Heart right ventricle (tissue), 16 donors: ENCODE measurements at regions not wholly inside any gene's neighbourhood (a gene's known extent, or its start where the extent isn't known, plus 50 kb on each side); places are given as distances from the start of the nearest gene placed in this dataset.
"Not testable (repeated sequence)": the region's sequence is repeated elsewhere in the genome, so short reads cannot be mapped to it uniquely, and the experiment has no call there.

ENCODE experiments used
- ATAC-seq, 8 donors: fragments of 200-7000 bp; cut with Tn5 transposase; one replicate each; pipeline ENCODE4 v1.9.1; 2020; ENCODE audit warnings: mild to moderate bottlenecking in 8 of 8, moderate library complexity in 8 of 8, moderate number of reproducible peaks in 1 of 8
- DNase-seq, 2 donors: peaks; one replicate each; pipeline ENCODE4 v3.0.0-alpha.2; 2020
- H3K27ac ChIP-seq, 10 donors: fragments of 200-600 bp; sonication (generic) in 2 of 10; one replicate each; pipeline versions ENCODE4 v1.5.0 to v1.8.0; 2020 to 2022; ENCODE audit warnings: mild to moderate bottlenecking in 3 of 10
- H3K27me3 ChIP-seq, 7 donors: fragments of 200-600 bp; one replicate each; pipeline ENCODE4 v1.8.0; 2021 to 2022; ENCODE audit warnings: mild to moderate bottlenecking in 2 of 7
- H3K36me3 ChIP-seq, 9 donors: fragments of 200-600 bp; sonication (generic) in 1 of 9; one replicate each; pipeline versions ENCODE4 v1.5.0 to v1.8.0; 2020 to 2022; ENCODE audit warnings: mild to moderate bottlenecking in 2 of 9
- H3K4me1 ChIP-seq, 9 donors: fragments of 200-600 bp; sonication (generic) in 1 of 9; one replicate each; pipeline versions ENCODE4 v1.5.0 to v1.8.0; 2020 to 2022; ENCODE audit warnings: mild to moderate bottlenecking in 4 of 9
- H3K4me3 ChIP-seq, 10 donors: fragments of 200-600 bp; sonication (generic) in 2 of 10; one replicate each; pipeline versions ENCODE4 v1.5.0 to v1.8.0; 2020 to 2022; ENCODE audit warnings: mild to moderate bottlenecking in 7 of 10, moderate library complexity in 2 of 10
- H3K9me3 ChIP-seq, 11 donors: fragments of 200-600 bp in 10 of 11; sonication (generic) in 2 of 11; one replicate each; pipeline versions ENCODE4 v1.5.0 to v1.8.0; 2013 to 2022; ENCODE audit warnings: mild to moderate bottlenecking in 2 of 11, control low read depth in 1 of 11, moderate library complexity in 1 of 11
- WGBS, 2 donors: extraction: QIAGEN DNeasy Blood & Tissue Kit; methylation state at CpG; one replicate each; pipeline ENCODE4 v1.1.7; 2013; ENCODE audit warnings: inconsistent platforms in 1 of 2; 5-methylcytosine and 5-hydroxymethylcytosine counted together
- intact Hi-C, 10 donors: fragments of 100-400 bp; cut with DNase I; formaldehyde crosslinking; loops; one replicate each; pipeline versions ENCODE4 v1.11.1 to v1.14.2; 2022
- TF ChIP-seq, protein P1 (sequence below), 9 donors: fragments of 200-600 bp; sonication (generic) in 2 of 9; IDR thresholded peaks; one replicate each; pipeline versions ENCODE4 v1.5.0 to v1.8.0; 2021 to 2022; ENCODE audit warnings: antibody characterized with exemption in 9 of 9, mild to moderate bottlenecking in 5 of 9, moderate library complexity in 1 of 9
- donor health status: Arrhythmogenic right ventricular cardiomyopathy.
- donor health status: ischemic (EF 13 %, LVEDD 7.1; RV severe dilation, severe dysfunction).
- donor health status: healthy with polysubstance abuse.
- donor health status: DM: no; HTN: yes; CAD: no.
- donor health status: DM: no; HTN: no; CAD: no.
- donor health status: ischemic (EF 25% LVEDD 6.9; RV normal size, moderate dysfunction).
- donor health status: ischemic (EF 25% LVEDD 5.7; RV mildly dilated, moderate dysfunction).
- donor health status: healthy.
- donor health status: DM: yes; HTN: yes; CAD: no.
- donor health status: Ischemic cardiomyopathy.
- donor health status: ischemic (EF 35%, LVEDD 5.7; RV mildly dilated, moderate dysfunction).
- donor health status: nonischemic (EF 11% LVEDD 7.7; RV severe dilation, severe dysfunction).
- donor health status: DM: yes; HTN: yes; CAD: no.
- donor health status: PGD.
- donor health status: ischemic (EF 29% LVEDD 5.4; RV normal size, mild dysfunction).
- donor health status: nonischemic (EF 23%, LVEDD 6.1; RV moderate dilation, normal function).

DNA sequence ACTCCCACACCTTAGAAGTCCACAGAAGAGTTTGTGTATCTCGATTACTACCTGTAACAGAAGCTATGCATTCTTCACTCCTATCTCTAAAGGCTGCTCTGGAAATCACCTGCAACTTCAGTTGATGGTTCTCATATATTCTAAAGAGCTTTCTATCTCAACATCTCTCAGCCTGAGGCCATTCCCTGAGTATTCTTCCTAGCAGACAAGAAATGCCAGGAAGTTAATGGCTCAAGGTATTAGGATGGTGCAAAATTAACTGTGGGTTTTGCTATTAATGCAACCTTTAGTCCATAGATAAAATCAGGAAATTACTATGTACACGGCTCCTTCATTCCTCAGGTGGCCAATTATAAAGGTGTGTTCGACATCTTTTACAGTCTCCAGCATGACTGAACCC lies 290.1 kb downstream of the ZNF716 start:
- intact Hi-C loops, DNase-seq, H3K27ac ChIP-seq, ATAC-seq, H3K4me3 ChIP-seq, H3K36me3 ChIP-seq, H3K4me1 ChIP-seq, H3K27me3 ChIP-seq: not testable (repeated sequence)
- WGBS, 2 donors, result 38 to 41% methylated on average over 3 of the region's 3 CpGs
- H3K9me3 ChIP-seq, result peaks cover 0 to 35% (median 0%) of the 10 kb centered on the region in 11 donors

DNA sequence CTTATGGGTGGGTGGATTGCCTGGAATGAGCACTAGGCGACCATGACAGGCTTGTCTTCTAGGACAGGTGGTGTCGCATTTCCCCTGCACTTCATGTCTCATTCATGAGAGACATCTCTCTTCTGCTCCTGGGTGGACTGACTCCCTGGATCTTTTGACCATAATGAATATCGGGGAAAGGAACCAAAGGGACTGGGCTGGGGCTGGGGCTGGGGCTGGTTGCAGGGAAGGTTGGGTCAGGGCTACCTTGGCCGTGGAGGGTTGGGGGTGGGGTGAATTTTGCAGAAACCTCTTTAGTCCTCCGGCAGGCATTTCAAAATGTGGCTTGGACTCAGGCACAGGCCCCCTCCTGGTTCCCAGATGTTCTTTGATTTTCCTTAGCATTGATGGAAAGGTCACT lies 319.2 kb downstream of the ZNF716 start:
- no peaks in the 10 kb centered on the region for H3K27me3 ChIP-seq
- H3K4me1 ChIP-seq, result no peaks in the 10 kb centered on the region
- WGBS, 2 donors, result 75 to 79% methylated on average over 5 of the region's 5 CpGs
- TF ChIP-seq, protein P1, sequence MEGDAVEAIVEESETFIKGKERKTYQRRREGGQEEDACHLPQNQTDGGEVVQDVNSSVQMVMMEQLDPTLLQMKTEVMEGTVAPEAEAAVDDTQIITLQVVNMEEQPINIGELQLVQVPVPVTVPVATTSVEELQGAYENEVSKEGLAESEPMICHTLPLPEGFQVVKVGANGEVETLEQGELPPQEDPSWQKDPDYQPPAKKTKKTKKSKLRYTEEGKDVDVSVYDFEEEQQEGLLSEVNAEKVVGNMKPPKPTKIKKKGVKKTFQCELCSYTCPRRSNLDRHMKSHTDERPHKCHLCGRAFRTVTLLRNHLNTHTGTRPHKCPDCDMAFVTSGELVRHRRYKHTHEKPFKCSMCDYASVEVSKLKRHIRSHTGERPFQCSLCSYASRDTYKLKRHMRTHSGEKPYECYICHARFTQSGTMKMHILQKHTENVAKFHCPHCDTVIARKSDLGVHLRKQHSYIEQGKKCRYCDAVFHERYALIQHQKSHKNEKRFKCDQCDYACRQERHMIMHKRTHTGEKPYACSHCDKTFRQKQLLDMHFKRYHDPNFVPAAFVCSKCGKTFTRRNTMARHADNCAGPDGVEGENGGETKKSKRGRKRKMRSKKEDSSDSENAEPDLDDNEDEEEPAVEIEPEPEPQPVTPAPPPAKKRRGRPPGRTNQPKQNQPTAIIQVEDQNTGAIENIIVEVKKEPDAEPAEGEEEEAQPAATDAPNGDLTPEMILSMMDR (IDR thresholded peaks at IDR 0.05), result no peak
- DNase-seq (no peak), ATAC-seq (no peak)
- peaks cover 0 to 35% (median 0%) of the 10 kb centered on the region in 11 donors for H3K9me3 ChIP-seq
- intact Hi-C loops, result no loop called here
- no peaks in the 10 kb centered on the region for H3K36me3 ChIP-seq
- H3K27ac ChIP-seq, result no peak overlapping the region
- H3K4me3 ChIP-seq, result no peak overlapping the region

DNA sequence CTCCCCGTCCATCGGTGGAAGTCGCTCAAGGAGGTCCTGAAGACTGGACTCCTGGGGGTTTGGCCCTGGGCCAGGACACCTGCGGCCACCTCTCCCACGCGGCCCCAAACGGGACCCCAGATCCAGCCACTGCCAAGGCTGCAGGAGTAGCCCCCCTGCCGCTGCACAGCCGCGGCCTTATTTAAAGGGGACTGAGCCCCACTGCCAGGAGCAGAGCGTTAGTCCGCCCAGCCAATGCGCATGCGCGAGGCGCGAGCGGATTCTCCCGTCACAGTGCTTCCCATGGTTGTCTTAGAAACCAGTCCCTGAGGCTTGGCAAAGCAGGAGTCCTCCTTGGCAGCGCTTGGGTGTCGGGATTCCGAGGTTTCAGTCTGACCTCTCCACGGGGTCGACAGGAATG lies 320.0 kb downstream of the ZNF716 start:
- intact Hi-C loops, result no loop called here
- 61 to 65% methylated on average over 24 of the region's 24 CpGs for WGBS, 2 donors
- H3K36me3 ChIP-seq, result no peaks in the 10 kb centered on the region

DNA sequence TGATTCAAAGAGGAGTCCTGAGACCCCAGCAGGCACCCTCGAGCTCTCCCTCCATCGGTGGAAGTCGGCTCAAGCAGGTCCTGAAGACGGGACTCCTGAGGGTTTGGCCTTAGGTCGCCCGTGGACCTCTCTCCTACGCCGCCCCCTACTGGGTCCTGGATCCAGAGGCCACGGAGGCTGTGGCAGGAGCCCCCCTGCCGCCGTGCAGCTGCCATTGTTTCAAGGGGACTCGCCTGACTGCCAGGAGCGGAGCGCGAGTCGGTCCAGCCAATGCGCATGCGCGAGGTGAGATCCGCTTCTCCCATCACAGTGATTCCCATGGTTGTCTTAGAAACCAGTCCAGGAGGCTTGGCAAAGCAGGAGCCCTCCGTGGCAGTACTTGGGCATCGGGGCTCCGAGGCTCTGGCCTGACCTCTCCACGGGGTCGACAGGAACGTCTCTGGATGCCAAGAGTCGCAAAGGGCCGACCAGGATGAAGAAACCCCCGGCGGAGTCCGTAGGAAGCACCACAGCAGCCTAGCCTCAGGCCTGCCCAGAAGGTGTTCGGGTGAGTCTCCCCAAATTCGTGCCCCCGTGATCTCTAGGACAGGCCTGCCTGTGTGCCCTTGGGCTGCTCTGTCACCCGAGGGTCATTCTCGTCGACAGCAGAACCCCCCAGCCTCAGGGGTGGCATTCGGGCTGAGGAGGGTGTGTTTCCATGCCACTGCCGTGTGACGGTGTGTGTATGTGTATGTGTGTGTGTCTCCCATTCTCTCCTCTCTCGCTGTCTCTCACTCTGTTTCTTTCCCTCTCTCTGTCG lies 322.3 kb downstream of the ZNF716 start:
- Histone ChIP-seq H3K9me3 (peaks cover 0 to 56% (median 0%) of the 10 kb centered on the region in 11 donors), H3K36me3 (no peaks in the 10 kb centered on the region), H3K27ac (no peak overlapping the region), H3K27me3 (no peaks in the 10 kb centered on the region), H3K4me1 (no peaks in the 10 kb centered on the region), H3K4me3 (no peak overlapping the region)
- WGBS, 2 donors, result 82 to 86% methylated on average over 38 to 42 of the region's 42 CpGs
- intact Hi-C loops, result no loop called here
- no peak for DNase-seq
- no peak for ATAC-seq
- TF ChIP-seq, protein P1 (IDR thresholded peaks at IDR 0.05), result no peak

More for the DNA sequence above, 320.0 kb downstream of the ZNF716 start:
- Histone ChIP-seq H3K9me3 (peaks cover 0 to 40% (median 0%) of the 10 kb centered on the region in 11 donors), H3K4me3 (no peak overlapping the region), H3K4me1 (no peaks in the 10 kb centered on the region), H3K27ac (no peak overlapping the region), H3K27me3 (no peaks in the 10 kb centered on the region)
- DNase-seq, result no peak
- TF ChIP-seq, protein P1 (IDR thresholded peaks at IDR 0.05), result no peak
- ATAC-seq, result no peak

DNA sequence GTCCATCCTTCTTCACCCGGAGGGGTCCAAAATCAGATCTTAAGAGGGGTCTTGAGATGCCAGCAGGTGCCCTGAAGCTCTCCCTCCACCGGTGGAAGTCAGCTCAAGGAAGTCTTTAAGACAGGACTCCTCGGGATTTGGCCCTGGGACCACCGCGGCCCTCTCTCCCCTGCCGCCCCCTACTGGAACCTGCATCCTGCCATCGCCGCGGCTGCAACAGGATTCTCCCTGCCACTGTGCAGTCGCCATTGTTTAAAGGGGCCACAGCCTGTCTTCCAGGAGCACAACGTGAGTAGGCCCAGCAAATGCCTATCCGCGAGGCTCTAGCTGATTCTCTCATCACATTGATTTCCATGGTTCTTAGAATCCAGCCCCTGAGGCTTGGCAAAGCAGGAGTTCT lies 324.3 kb downstream of the ZNF716 start:
- DNase-seq, result no peak
- Histone ChIP-seq H3K4me1 (no peaks in the 10 kb centered on the region), H3K36me3 (no peaks in the 10 kb centered on the region), H3K4me3 (no peak overlapping the region), H3K27ac (no peak overlapping the region), H3K9me3 (peaks cover 0 to 56% (median 0%) of the 10 kb centered on the region in 11 donors), H3K27me3 (no peaks in the 10 kb centered on the region)
- intact Hi-C loops, result no loop called here
- ATAC-seq, result no peak
- 89% methylated on average over 13 of the region's 13 CpGs for WGBS, 2 donors
- TF ChIP-seq, protein P1 (IDR thresholded peaks at IDR 0.05), result no peak
